GM19023 (cell line): ENCODE measurements at regions not wholly inside any gene's neighbourhood (a gene's known extent, or its start where the extent isn't known, plus 50 kb on each side); places are given as distances from the start of the nearest gene placed in this dataset.
"Not testable (repeated sequence)": the region's sequence is repeated elsewhere in the genome, so short reads cannot be mapped to it uniquely, and the experiment has no call there.

ENCODE experiments used
- ATAC-seq: cut with Tn5 transposase; IDR thresholded peaks from one replicate; pipeline ENCODE4 v1.9.1; 2021; ENCODE audit warnings: mild to moderate bottlenecking, moderate library complexity; ENCODE audit not compliant: unreplicated experiment

- ATAC-seq = no peak
These were observed 97.9 kb upstream of the METTL14 start for GRCh38 chr4:118587116-118587831.

DNA sequence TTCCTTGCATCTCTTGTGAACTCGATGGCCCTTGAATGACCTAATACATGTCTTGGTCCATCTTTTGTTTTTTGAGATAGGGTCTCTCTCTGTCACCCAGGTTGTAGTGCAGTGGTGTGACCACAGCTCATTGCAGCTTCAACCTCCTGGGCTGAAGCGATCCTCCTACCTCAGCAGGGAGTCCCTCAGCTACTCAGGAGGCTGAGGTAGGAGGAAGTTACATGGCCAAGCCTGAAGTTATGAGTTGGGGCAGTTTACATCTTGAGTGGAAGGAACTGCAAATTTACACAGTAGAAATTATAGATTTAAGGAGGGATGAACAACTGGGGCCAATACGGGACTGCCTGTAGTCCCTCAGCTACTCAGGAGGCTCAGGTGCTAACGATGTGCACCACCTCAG lies 97.2 kb upstream of the METTL14 start:
- no peak for ATAC-seq

DNA sequence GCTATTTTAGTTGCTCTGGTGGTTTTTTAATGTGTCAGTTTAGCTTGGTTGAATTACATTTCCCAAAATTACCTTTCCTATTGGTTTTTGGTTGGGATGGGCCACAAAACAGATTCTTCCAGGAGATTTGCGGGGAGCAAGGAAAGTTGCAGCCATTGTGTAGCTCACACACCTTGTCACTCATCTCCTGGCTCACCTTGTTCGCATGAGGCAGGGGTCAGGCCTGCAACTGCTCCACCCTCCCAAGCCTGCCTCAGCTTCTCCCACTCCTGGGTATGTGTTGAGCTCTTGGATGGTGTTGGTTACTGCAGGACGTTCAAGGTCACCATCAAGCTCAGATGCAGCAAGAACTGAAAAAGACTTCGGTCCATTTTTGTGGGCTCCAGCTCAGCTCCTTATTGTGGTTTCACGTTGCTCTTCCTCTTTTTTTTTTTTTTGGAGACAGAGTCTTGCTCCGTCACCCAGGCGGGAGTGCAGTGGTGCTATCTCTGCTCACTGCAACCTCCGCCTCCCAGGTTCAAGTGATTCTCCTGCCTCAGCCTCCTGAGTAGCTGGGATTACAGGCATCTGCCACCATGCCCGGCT lies 95.6 kb upstream of the METTL14 start:
- no peak for ATAC-seq

DNA sequence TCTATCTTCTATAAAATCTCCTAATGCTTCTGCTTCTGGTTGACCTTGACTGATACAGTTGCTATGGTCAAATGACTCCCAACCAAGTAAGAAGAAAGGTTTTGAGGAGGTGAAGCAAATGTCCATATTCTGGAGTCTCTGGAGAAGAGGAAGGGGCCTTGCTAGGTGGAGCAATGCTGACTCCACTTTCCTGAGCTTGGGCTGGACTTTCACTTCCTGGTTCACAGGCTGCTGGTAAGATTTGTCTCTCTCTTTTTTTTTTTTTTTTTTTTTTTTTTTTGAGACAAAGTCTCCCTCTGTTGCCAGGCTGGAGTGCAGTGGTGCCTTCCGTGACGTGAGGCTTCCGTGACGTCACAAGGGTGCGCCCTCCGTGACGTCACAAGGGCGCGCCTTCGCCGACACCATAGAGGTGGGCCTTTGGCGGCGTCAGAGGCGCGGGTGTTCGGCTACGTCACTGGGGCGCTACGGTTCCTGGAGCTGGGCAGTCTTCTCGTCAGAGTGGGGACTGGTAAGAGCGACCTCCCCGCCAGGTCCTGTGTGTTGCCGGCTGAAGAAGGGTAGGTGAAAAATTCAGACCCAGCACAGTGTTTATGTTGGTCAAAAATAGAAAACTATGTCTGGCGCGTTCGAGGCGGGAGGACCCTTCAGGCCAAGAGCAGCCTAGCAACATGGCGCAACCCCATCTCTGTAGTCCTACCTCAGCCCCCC lies 93.7 kb upstream of the METTL14 start:
- ATAC-seq = peak; percentile 97

- not testable (repeated sequence) for ATAC-seq
These were observed 92.9 kb upstream of the METTL14 start for GRCh38 chr4:118592289-118592688.

DNA sequence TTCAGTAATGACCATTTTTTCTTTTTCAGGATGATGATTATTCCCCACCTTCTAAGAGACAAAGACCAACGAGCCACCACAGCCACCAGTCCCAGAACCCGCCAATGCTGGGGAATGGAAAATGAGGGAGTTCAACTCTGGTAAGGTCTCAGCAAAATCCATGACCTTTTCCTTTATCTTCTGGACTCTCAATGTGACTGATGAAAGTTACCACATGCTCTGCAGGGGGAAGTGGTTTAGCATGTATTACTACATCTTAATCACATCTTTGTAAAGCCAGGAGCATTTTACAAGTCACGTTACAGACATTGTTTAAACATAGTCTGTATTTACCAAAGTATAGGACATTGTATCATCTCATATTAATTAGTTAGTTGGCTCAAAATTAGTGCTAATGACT lies 89.3 kb upstream of the METTL14 start:
- not testable (repeated sequence) for ATAC-seq

DNA sequence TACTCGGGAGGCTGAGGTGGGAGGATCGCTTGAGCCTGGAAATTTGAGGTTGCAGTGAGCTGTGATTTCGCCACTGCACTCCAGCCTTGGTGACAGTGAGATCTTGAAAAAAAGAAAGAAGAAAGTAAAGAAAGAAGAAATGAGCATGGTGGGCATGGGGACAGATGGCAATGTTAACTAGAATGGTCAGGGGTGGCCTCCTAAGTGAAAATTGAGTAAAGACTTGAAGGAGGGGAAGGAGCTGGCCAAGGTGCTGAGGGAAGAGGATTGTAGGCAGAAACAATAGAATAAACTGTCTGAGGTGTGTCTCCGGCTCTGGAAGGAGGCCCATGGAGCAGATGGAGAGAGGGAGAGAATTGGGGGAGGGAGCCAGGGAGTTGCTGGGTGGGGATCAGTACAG lies 60.1 kb upstream of the METTL14 start:
- not testable (repeated sequence) for ATAC-seq

DNA sequence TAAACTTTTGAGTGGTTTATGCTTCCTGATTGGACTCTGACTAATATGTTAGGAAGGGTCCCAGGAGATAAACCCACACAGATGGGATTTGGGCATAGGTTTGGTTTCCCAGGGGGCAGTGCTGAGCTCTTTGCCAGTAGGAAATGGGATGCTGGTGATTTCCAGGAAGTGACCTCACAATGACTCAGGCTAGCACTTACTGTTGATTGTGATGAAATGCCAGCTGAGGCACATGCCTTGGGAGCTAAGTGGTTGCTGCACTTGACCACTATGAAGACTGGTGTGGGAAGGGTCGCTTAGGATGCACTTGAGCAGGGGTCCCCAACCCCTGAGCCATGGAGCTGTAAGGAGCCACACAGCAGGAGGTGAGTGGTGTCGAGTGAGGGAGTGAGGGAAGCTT lies 55.5 kb upstream of the METTL14 start:
- not testable (repeated sequence) for ATAC-seq

DNA sequence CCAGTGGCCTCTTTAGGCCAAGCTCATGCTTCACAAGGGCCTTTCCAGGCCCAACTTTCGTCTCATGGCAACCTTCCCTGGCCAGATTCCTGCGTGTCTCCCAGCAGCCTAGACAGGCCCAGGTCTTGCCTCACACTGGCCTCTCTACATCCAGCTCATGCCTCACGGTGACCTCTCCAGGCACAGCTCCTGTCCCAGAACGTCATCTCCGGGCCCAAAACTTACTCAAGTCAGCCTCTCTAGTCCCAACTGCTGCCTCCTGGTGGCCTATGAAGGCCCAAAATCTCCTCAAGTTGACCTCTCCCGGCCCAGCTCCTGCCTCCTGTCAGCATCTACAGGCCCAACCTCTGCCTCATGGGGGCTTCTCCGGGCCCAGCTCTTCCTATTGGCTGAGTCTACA lies 54.3 kb upstream of the METTL14 start:
- not testable (repeated sequence) for ATAC-seq

DNA sequence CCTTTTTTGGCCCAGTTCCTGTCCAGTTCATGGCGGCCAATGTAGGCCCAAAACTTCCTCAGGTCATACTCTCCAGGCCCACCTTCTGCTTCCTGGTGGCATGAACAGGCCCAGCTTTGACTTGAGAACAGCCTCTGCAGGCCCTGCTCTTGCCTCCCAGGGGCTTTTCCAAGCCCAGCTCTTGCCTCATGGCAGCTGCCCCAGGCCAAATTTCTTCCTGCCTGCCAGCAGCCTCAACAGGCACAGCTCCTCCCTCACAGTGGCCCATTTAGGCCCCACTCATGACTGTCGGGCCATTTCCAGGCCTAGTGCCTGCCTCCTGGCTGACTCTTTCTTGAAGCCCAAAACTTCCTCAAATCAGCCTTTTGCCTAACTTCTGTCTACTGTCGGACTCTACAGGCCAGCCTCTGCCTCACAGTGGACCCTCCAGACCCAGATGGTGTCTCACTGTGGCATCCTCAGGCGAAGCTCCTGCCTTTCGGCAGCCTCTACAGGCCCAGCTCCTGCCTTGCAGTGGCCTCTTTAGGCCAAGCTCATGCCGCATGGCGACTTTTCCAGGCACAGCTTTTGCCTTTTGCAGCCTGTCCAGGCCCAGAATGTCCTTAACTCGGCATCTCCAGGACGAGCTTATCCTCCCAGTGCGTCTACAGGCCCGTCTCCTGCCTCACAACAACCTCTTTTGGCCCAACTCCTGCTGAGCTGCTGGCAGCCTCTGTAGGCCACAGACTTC lies 53.7 kb upstream of the METTL14 start:
- not testable (repeated sequence) for ATAC-seq

DNA sequence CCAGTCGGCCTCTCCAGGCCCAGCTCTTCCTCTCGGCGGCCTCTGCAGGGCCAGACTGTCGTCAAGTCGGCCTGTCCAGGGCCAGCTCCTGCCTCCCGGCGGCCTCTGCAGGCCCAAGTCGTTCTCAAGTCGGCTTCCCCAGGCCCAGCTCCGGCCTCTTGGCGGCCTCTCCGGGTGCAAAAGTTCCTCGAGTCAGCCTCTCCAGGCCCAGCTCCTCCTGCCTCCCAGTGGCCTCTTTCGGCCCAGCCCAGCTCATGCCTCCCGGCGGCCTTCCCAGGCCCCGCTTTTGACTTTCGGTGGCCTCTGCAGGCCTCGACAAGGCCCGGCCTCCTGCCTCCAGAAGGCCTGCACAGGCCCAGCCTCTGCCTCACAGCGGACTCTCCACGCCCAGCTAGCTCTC lies 51.7 kb upstream of the METTL14 start:
- ATAC-seq = not testable (repeated sequence)

DNA sequence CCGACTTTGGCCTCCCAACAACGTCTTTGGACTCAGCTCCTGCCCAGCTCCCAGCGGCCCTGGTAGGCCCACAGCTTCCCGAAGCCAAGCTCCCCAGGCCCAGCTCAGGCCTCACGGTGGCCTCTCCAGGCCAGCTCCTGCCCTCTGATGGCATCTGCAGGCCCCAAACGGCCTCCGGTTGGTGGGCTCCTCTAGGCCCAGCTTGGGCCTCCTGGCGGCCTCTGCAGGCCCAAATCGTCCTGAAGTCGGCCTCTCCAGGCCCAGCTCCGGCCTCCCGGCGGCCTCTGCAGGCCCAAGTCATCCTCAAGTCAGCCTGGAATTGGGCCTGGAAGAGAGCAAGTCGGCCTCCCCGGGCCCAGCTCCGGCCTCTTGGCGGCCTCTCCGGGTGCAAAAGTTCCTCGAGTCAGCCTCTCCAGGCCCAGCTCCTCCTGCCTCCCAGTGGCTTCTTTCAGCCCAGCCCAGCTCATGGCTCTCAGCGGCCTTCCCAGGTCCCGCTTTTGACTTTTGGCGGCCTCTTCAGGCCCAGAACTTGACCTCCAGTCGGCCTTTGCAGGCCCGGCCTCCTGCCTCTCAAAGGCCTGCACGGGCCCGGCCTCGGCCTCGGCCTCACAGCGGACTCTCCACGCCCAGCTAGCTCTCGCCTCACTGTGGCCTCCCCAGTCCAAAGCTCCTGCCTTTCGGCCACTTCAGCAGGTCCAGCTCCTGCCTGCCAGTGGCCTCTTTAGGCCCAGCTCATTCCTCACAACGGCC lies 50.9 kb upstream of the METTL14 start:
- ATAC-seq = not testable (repeated sequence)
